ENCODE measurements at regions not wholly inside any gene's neighbourhood (a gene's known extent, or its start where the extent isn't known, plus 50 kb on each side); places are given as distances from the start of the nearest gene placed in this dataset.

GRCh38 chr6:167731216-167731615 is 95.5 kb upstream of the AFDN start:
- DNase-seq: no peak
- H3K27me3 ChIP-seq (replicated peaks): no peaks in the 10 kb centered on the region
- no peaks in the 10 kb centered on the region for H3K36me3 ChIP-seq (replicated peaks)
- no peak overlapping the region for H3K4me3 ChIP-seq (ENCODE audit: low read depth, low read length)
- in situ Hi-C loops (cut with HindIII; ENCODE audit: low pct_ligation_motif_present, low sequenced_read_pairs): no loop called here
- H3K27ac ChIP-seq: no peak overlapping the region
- TF ChIP-seq, protein P1, sequence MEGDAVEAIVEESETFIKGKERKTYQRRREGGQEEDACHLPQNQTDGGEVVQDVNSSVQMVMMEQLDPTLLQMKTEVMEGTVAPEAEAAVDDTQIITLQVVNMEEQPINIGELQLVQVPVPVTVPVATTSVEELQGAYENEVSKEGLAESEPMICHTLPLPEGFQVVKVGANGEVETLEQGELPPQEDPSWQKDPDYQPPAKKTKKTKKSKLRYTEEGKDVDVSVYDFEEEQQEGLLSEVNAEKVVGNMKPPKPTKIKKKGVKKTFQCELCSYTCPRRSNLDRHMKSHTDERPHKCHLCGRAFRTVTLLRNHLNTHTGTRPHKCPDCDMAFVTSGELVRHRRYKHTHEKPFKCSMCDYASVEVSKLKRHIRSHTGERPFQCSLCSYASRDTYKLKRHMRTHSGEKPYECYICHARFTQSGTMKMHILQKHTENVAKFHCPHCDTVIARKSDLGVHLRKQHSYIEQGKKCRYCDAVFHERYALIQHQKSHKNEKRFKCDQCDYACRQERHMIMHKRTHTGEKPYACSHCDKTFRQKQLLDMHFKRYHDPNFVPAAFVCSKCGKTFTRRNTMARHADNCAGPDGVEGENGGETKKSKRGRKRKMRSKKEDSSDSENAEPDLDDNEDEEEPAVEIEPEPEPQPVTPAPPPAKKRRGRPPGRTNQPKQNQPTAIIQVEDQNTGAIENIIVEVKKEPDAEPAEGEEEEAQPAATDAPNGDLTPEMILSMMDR (IDR thresholded peaks at IDR 0.05; ENCODE audit: low read depth, low read length, missing control alignments): no peak

DNA sequence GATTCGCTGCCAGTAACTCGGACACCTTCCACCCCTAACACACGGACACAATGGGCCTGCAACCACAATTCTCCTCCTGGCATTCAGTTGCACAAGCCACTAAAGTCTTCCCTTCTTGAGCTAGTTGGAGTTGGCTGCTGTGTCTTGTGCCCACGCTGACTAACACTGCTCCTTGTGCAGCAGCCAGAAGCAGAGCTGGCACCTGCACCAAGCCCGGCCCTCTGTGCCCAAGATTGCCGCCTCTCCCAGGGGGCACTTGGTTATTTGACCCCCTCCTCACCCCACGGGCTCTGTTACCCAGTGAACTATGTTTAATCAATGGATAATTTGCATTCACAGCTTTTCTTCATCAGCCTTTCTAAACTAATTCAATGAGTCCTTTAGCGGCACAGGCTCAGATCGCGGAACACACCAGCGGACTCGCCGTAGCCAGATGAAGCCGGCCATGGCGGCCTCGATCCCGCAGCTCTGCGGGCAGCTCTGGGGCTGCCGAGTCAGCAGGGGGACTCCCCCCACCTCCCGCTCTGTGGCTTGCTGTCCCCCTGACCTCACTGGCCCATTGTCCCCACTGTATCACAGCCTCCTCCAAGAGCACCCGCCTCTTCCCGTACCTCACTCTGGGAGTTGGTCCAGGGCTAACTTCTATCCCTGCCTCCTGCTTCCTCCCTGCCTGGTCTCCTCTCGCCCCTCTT is 94.8 kb upstream of the AFDN start:
- no peak overlapping the region for H3K4me3 ChIP-seq (ENCODE audit: low read depth, low read length)
- TF ChIP-seq, protein P1 (IDR thresholded peaks at IDR 0.05; ENCODE audit: low read depth, low read length, missing control alignments): no peak
- H3K36me3 ChIP-seq (replicated peaks): no peaks in the 10 kb centered on the region
- DNase-seq: no peak
- in situ Hi-C loops (cut with HindIII; ENCODE audit: low pct_ligation_motif_present, low sequenced_read_pairs): no loop called here
- H3K27ac ChIP-seq: no peak overlapping the region
- no peaks in the 10 kb centered on the region for H3K27me3 ChIP-seq (replicated peaks)

DNA sequence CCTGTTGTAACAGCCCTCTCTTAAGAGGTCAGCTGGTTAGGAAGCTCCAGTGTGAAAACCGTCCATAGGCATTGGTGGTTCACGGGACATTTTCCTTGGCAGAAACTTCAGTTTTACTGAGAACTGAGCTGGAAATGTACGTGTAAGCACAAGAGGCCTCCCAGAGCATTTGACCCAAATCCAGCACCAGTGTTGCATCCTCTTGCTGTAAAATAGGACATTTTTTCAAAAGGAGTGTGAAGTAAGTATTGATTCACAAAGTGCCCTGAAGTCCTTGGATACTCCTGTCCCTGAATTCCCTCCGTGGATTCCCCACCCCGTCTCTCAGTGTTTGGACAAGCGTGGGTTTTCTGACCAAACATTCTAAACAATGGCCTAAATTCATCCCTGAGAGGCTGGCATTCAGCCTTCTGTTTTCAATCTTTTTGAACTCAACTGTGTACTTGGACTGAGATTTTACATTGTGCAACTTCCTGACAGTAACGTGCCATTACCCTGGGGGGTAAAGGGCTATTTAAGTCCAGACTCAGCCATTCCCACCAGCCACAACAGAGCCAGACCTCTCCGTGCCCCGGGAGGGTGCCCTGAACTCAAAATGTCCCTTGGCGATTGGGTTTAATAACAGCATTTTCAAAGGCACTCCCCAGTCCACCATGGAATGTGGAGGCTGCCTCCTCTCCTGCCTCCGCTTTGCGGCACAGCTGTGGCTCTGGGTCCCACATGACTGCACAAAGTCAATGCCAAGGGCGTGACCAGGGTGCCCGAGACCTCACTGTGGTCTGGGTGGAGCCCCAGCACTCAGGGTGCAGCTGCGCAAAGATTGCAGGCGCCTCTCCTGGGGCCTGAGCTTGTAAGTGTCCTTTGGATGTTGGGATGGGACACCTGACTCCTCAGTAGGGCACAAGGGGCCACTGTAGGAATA is 92.7 kb upstream of the AFDN start:
- Histone ChIP-seq H3K27me3 (replicated peaks) (no peaks in the 10 kb centered on the region), H3K27ac (no peak overlapping the region), H3K36me3 (replicated peaks) (no peaks in the 10 kb centered on the region), H3K4me3 (ENCODE audit: low read depth, low read length) (no peak overlapping the region)
- in situ Hi-C loops (cut with HindIII; ENCODE audit: low pct_ligation_motif_present, low sequenced_read_pairs): no loop called here
- TF ChIP-seq, protein P1 (IDR thresholded peaks at IDR 0.05; ENCODE audit: low read depth, low read length, missing control alignments): no peak
- no peak for DNase-seq

- no peak overlapping the region for H3K27ac ChIP-seq
- H3K36me3 ChIP-seq (replicated peaks): no peaks in the 10 kb centered on the region
- DNase-seq: no peak
- H3K27me3 ChIP-seq (replicated peaks): no peaks in the 10 kb centered on the region
- TF ChIP-seq, protein P1 (IDR thresholded peaks at IDR 0.05; ENCODE audit: low read depth, low read length, missing control alignments): no peak
- in situ Hi-C loops (cut with HindIII; ENCODE audit: low pct_ligation_motif_present, low sequenced_read_pairs): no loop called here
- H3K4me3 ChIP-seq (ENCODE audit: low read depth, low read length): no peak overlapping the region
Observed at GRCh38 chr6:167734662-167735083, 92.0 kb upstream of the AFDN start.

GRCh38 chr6:167735084-167735950 is 91.4 kb upstream of the AFDN start:
- TF ChIP-seq, protein P1 (IDR thresholded peaks at IDR 0.05; ENCODE audit: low read depth, low read length, missing control alignments): no peak
- H3K27ac ChIP-seq: no peak overlapping the region
- in situ Hi-C loops (cut with HindIII; ENCODE audit: low pct_ligation_motif_present, low sequenced_read_pairs): no loop called here
- H3K4me3 ChIP-seq (ENCODE audit: low read depth, low read length): no peak overlapping the region
- H3K27me3 ChIP-seq (replicated peaks): no peaks in the 10 kb centered on the region
- no peak for DNase-seq
- no peaks in the 10 kb centered on the region for H3K36me3 ChIP-seq (replicated peaks)
